Stomach (tissue), 4 donors: ENCODE measurements at regions not wholly inside any gene's neighbourhood (a gene's known extent, or its start where the extent isn't known, plus 50 kb on each side); places are given as distances from the start of the nearest gene placed in this dataset.

Source experiments
- CTCF ChIP-seq, 7 experiments: fragments of 450-650 bp in 4 of 7; fragments of 200-600 bp in 3 of 7; sonication (generic) in 3 of 7; IDR thresholded peaks; one replicate each; pipeline ENCODE4 v1.5.1; 2016 to 2019; ENCODE audit warnings: antibody characterized with exemption in 7 of 7, control low read depth in 2 of 7, mild to moderate bottlenecking in 1 of 7
- EP300 ChIP-seq: sonication (generic); formaldehyde crosslinking; IDR thresholded peaks from one replicate; pipeline ENCODE4 v1.6.1; 2017; ENCODE audit warnings: antibody characterized with exemption
- POLR2A ChIP-seq, 4 donors: fragments of 450-650 bp; IDR thresholded peaks; one replicate each; pipeline ENCODE4 v1.6.1; 2016; ENCODE audit warnings: antibody characterized with exemption in 4 of 4, control low read depth in 2 of 4, mild to moderate bottlenecking in 1 of 4, moderate library complexity in 1 of 4
- POLR2AphosphoS5 ChIP-seq, 3 donors: sonication (generic); formaldehyde crosslinking; IDR thresholded peaks; one replicate each; pipeline ENCODE4 v1.6.1; 2016; ENCODE audit warnings: antibody characterized with exemption in 3 of 3

- no peak for TF ChIP-seq POLR2A (IDR thresholded peaks at IDR 0.05)
- TF ChIP-seq CTCF (IDR thresholded peaks at IDR 0.05) = no peak
- TF ChIP-seq POLR2AphosphoS5 (IDR thresholded peaks at IDR 0.05) = no peak
- no peak for TF ChIP-seq EP300
Observed at GRCh38 chr10:113305871-113306270, 247.0 kb upstream of the HABP2 start.
